SK-N-MC (cell line): ENCODE measurements at regions not wholly inside any gene's neighbourhood (a gene's known extent, or its start where the extent isn't known, plus 50 kb on each side); places are given as distances from the start of the nearest gene placed in this dataset.

ENCODE experiments used
- DNase-seq: peaks from one replicate; pipeline ENCODE4 v3.0.0-alpha.2; 2011; ENCODE audit warnings: low read depth, low spot score
- H3K27ac ChIP-seq: fragments of 200-600 bp; sonication (generic); 2 replicates; pipeline ENCODE4 v1.5.1; 2016; ENCODE audit warnings: mixed run types
- H3K36me3 ChIP-seq: fragments of 200-600 bp; sonication (generic); 2 replicates; pipeline ENCODE4 v1.6.1; 2017; ENCODE audit warnings: antibody characterized with exemption, low read length, mixed read lengths; ENCODE audit not compliant: insufficient read depth
- H3K4me3 ChIP-seq: fragments of 200-600 bp; sonication (generic); 2 replicates; pipeline ENCODE4 v1.5.1; 2016
- H3K9ac ChIP-seq: fragments of 200-600 bp; sonication (generic); 2 replicates; pipeline ENCODE4 v1.8.0; 2017; ENCODE audit warnings: mixed run types, mixed read lengths; ENCODE audit not compliant: insufficient read length
- H3K9me3 ChIP-seq: fragments of 200-600 bp; sonication (generic); 2 replicates; pipeline ENCODE4 v1.6.1; 2017; ENCODE audit warnings: low read depth, mild to moderate bottlenecking, antibody characterized with exemption, low read length, moderate library complexity, mixed read lengths
- EZH2 ChIP-seq: fragments of 200-600 bp; sonication (generic); IDR thresholded peaks from one replicate; pipeline ENCODE4 v1.6.1; 2017; ENCODE audit warnings: antibody characterized with exemption
- FOXP2 ChIP-seq: optimal IDR thresholded peaks from 2 replicates; pipeline ENCODE3; 2011; ENCODE audit warnings: mild to moderate bottlenecking, moderate library complexity; ENCODE audit not compliant: insufficient read depth; ENCODE audit errors: extremely low read length, control extremely low read depth
- POLR2AphosphoS5 ChIP-seq: IDR thresholded peaks from 2 replicates; pipeline ENCODE4 v1.6.1; 2012; ENCODE audit warnings: mild to moderate bottlenecking, low read depth, low read length, borderline replicate concordance

GRCh38 chr20:12173347-12174012 is 255.8 kb downstream of the BTBD3 start:
- Histone ChIP-seq H3K4me3 (no peak overlapping the region), H3K9ac (no peak overlapping the region), H3K9me3 (no peaks in the 10 kb centered on the region), H3K36me3 (no peaks in the 10 kb centered on the region), H3K27ac (no peak overlapping the region)
- no peak for TF ChIP-seq POLR2AphosphoS5
- no peak for TF ChIP-seq EZH2
- TF ChIP-seq FOXP2, result no peak
- no peak for DNase-seq

- Histone ChIP-seq H3K27ac (no peak overlapping the region), H3K4me3 (no peak overlapping the region), H3K36me3 (no peaks in the 10 kb centered on the region), H3K9ac (no peak overlapping the region), H3K9me3 (no peaks in the 10 kb centered on the region)
- no peak for DNase-seq
- TF ChIP-seq EZH2 (no peak), FOXP2 (no peak), POLR2AphosphoS5 (no peak)
These were observed 257.8 kb downstream of the BTBD3 start for GRCh38 chr20:12175538-12175937.

GRCh38 chr20:12177657-12178293 is 260.1 kb downstream of the BTBD3 start:
- no peak for TF ChIP-seq POLR2AphosphoS5
- TF ChIP-seq FOXP2, result no peak
- no peak for TF ChIP-seq EZH2
- no peaks in the 10 kb centered on the region for H3K36me3 ChIP-seq
- no peak overlapping the region for H3K9ac ChIP-seq
- no peak overlapping the region for H3K27ac ChIP-seq
- no peaks in the 10 kb centered on the region for H3K9me3 ChIP-seq
- DNase-seq, result no peak
- no peak overlapping the region for H3K4me3 ChIP-seq

GRCh38 chr20:12179692-12180091 is 262.0 kb downstream of the BTBD3 start:
- no peaks in the 10 kb centered on the region for H3K36me3 ChIP-seq
- no peak overlapping the region for H3K27ac ChIP-seq
- H3K9me3 ChIP-seq, result no peaks in the 10 kb centered on the region
- TF ChIP-seq POLR2AphosphoS5, result no peak
- TF ChIP-seq FOXP2, result no peak
- no peak for TF ChIP-seq EZH2
- no peak for DNase-seq
- no peak overlapping the region for H3K9ac ChIP-seq
- H3K4me3 ChIP-seq, result no peak overlapping the region

GRCh38 chr20:12180107-12180661 is 262.5 kb downstream of the BTBD3 start:
- no peak for DNase-seq
- Histone ChIP-seq H3K9me3 (no peaks in the 10 kb centered on the region), H3K27ac (no peak overlapping the region), H3K36me3 (no peaks in the 10 kb centered on the region), H3K9ac (no peak overlapping the region), H3K4me3 (no peak overlapping the region)
- TF ChIP-seq FOXP2, result no peak

GRCh38 chr20:12198281-12198680 is 280.6 kb downstream of the BTBD3 start:
- no peak for DNase-seq
- Histone ChIP-seq H3K9ac (no peak overlapping the region), H3K9me3 (no peaks in the 10 kb centered on the region), H3K4me3 (no peak overlapping the region), H3K27ac (no peak overlapping the region), H3K36me3 (no peaks in the 10 kb centered on the region)
- TF ChIP-seq EZH2 (no peak), FOXP2 (no peak), POLR2AphosphoS5 (no peak)

- H3K27ac ChIP-seq, result no peak overlapping the region
- no peak for DNase-seq
- H3K36me3 ChIP-seq, result no peaks in the 10 kb centered on the region
- TF ChIP-seq POLR2AphosphoS5 (no peak), FOXP2 (no peak), EZH2 (no peak)
- H3K4me3 ChIP-seq, result no peak overlapping the region
- H3K9ac ChIP-seq, result no peak overlapping the region
- H3K9me3 ChIP-seq, result no peaks in the 10 kb centered on the region
These were observed 282.0 kb downstream of the BTBD3 start for GRCh38 chr20:12199703-12200102.

GRCh38 chr20:12201289-12201991 is 283.7 kb downstream of the BTBD3 start:
- no peak for TF ChIP-seq EZH2
- TF ChIP-seq POLR2AphosphoS5, result no peak
- Histone ChIP-seq H3K36me3 (no peaks in the 10 kb centered on the region), H3K4me3 (no peak overlapping the region), H3K27ac (no peak overlapping the region), H3K9me3 (no peaks in the 10 kb centered on the region), H3K9ac (no peak overlapping the region)
- DNase-seq, result no peak
